ENCODE measurements at regions not wholly inside any gene's neighbourhood (a gene's known extent, or its start where the extent isn't known, plus 50 kb on each side); places are given as distances from the start of the nearest gene placed in this dataset.

GRCh38 chr5:123819386-123819785 lies 307.4 kb downstream of the CSNK1G3 start:
- TF ChIP-seq, protein P1, sequence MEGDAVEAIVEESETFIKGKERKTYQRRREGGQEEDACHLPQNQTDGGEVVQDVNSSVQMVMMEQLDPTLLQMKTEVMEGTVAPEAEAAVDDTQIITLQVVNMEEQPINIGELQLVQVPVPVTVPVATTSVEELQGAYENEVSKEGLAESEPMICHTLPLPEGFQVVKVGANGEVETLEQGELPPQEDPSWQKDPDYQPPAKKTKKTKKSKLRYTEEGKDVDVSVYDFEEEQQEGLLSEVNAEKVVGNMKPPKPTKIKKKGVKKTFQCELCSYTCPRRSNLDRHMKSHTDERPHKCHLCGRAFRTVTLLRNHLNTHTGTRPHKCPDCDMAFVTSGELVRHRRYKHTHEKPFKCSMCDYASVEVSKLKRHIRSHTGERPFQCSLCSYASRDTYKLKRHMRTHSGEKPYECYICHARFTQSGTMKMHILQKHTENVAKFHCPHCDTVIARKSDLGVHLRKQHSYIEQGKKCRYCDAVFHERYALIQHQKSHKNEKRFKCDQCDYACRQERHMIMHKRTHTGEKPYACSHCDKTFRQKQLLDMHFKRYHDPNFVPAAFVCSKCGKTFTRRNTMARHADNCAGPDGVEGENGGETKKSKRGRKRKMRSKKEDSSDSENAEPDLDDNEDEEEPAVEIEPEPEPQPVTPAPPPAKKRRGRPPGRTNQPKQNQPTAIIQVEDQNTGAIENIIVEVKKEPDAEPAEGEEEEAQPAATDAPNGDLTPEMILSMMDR (IDR thresholded peaks at IDR 0.05): no peak
- TF ChIP-seq ZFX (IDR thresholded peaks at IDR 0.05; ENCODE audit: borderline replicate concordance): no peak

Measured in 22Rv1 (cell line).